ENCODE measurements at regions not wholly inside any gene's neighbourhood (a gene's known extent, or its start where the extent isn't known, plus 50 kb on each side); places are given as distances from the start of the nearest gene placed in this dataset.

- Mint-ChIP-seq H3K4me3 (no peak overlapping the region), H3K27me3 (peaks cover 78% of the 10 kb centered on the region), H3K4me1 (no peaks in the 10 kb centered on the region), H3K9me3 (peaks cover 0 to 9% of the 10 kb centered on the region in 2 donors), H3K27ac (no peak overlapping the region)
- ATAC-seq = no peak
- DNase-seq = no peak
Measured at GRCh38 chr16:86335266-86336172, 174.8 kb upstream of the FOXF1 start.

- Mint-ChIP-seq H3K27me3 (peaks cover 78% of the 10 kb centered on the region), H3K27ac (no peak overlapping the region), H3K9me3 (peaks cover 0 to 9% of the 10 kb centered on the region in 2 donors), H3K4me3 (no peak overlapping the region), H3K4me1 (no peaks in the 10 kb centered on the region)
- DNase-seq (no peak), ATAC-seq (no peak)
Measured at GRCh38 chr16:86337138-86337537, 173.2 kb upstream of the FOXF1 start.

GRCh38 chr16:86337581-86338402 lies 172.5 kb upstream of the FOXF1 start:
- ATAC-seq (no peak), DNase-seq (no peak)
- Mint-ChIP-seq H3K27ac (no peak overlapping the region), H3K9me3 (peaks cover 0 to 9% of the 10 kb centered on the region in 2 donors), H3K4me3 (no peak overlapping the region), H3K4me1 (no peaks in the 10 kb centered on the region), H3K27me3 (peaks cover 79% of the 10 kb centered on the region)

GRCh38 chr16:86338403-86339115 lies 171.8 kb upstream of the FOXF1 start:
- no peak for ATAC-seq
- Mint-ChIP-seq H3K4me1 (no peaks in the 10 kb centered on the region), H3K27ac (no peak overlapping the region), H3K27me3 (peaks cover 80% of the 10 kb centered on the region), H3K4me3 (no peak overlapping the region), H3K9me3 (peaks cover 0 to 9% of the 10 kb centered on the region in 2 donors)
- no peak for DNase-seq

- H3K27ac Mint-ChIP-seq = no peak overlapping the region
- no peak overlapping the region for H3K4me3 Mint-ChIP-seq
- DNase-seq (no peak), ATAC-seq (no peak)
- peaks cover 88% of the 10 kb centered on the region for H3K27me3 Mint-ChIP-seq
- H3K4me1 Mint-ChIP-seq = no peaks in the 10 kb centered on the region
- H3K9me3 Mint-ChIP-seq = peaks cover 0 to 15% of the 10 kb centered on the region in 2 donors
Measured at GRCh38 chr16:86342161-86342834, 168.0 kb upstream of the FOXF1 start.

- peaks cover 97% of the 10 kb centered on the region for H3K27me3 Mint-ChIP-seq
- no peaks in the 10 kb centered on the region for H3K4me1 Mint-ChIP-seq
- peak overlapping the region in 1 of 2 donors; percentile 59 for H3K27ac Mint-ChIP-seq
- H3K4me3 Mint-ChIP-seq = no peak overlapping the region
- peaks cover 0 to 12% of the 10 kb centered on the region in 2 donors for H3K9me3 Mint-ChIP-seq
- ATAC-seq (no peak), DNase-seq (no peak)
Measured at GRCh38 chr16:86343027-86343795, 167.1 kb upstream of the FOXF1 start.

- ATAC-seq (no peak), DNase-seq (no peak)
Measured at GRCh38 chr16:86343796-86344585, 166.3 kb upstream of the FOXF1 start.

GRCh38 chr16:86344586-86344871 lies 165.8 kb upstream of the FOXF1 start:
- H3K27me3 Mint-ChIP-seq = peaks cover 95% of the 10 kb centered on the region

More at GRCh38 chr16:86343796-86344585, 166.3 kb upstream of the FOXF1 start:
- H3K27ac Mint-ChIP-seq = no peak overlapping the region
- peaks cover 96% of the 10 kb centered on the region for H3K27me3 Mint-ChIP-seq
- no peak overlapping the region for H3K4me3 Mint-ChIP-seq
- no peaks in the 10 kb centered on the region for H3K4me1 Mint-ChIP-seq
- H3K9me3 Mint-ChIP-seq = peaks cover 0 to 6% of the 10 kb centered on the region in 2 donors

GRCh38 chr16:86344881-86345280 lies 165.4 kb upstream of the FOXF1 start:
- H3K27ac Mint-ChIP-seq = no peak overlapping the region
- H3K4me1 Mint-ChIP-seq = no peaks in the 10 kb centered on the region
- peaks cover 95% of the 10 kb centered on the region for H3K27me3 Mint-ChIP-seq
- DNase-seq = no peak
- H3K4me3 Mint-ChIP-seq = no peak overlapping the region
- no peak for ATAC-seq
- H3K9me3 Mint-ChIP-seq = peaks cover 0 to 6% of the 10 kb centered on the region in 2 donors

More at GRCh38 chr16:86344586-86344871, 165.8 kb upstream of the FOXF1 start:
- Mint-ChIP-seq H3K9me3 (peaks cover 0 to 6% of the 10 kb centered on the region in 2 donors), H3K4me3 (no peak overlapping the region), H3K4me1 (no peaks in the 10 kb centered on the region), H3K27ac (no peak overlapping the region)
- ATAC-seq (no peak), DNase-seq (no peak)

- no peak for ATAC-seq
- Mint-ChIP-seq H3K27me3 (peaks cover 95% of the 10 kb centered on the region), H3K27ac (no peak overlapping the region), H3K4me1 (no peaks in the 10 kb centered on the region), H3K9me3 (peaks cover 0 to 6% of the 10 kb centered on the region in 2 donors), H3K4me3 (no peak overlapping the region)
- no peak for DNase-seq
Measured at GRCh38 chr16:86345516-86345915, 164.8 kb upstream of the FOXF1 start.

GRCh38 chr16:86346034-86346433 lies 164.3 kb upstream of the FOXF1 start:
- Mint-ChIP-seq H3K9me3 (peaks cover 0 to 6% of the 10 kb centered on the region in 2 donors), H3K4me1 (no peaks in the 10 kb centered on the region), H3K27me3 (peaks cover 95% of the 10 kb centered on the region), H3K27ac (no peak overlapping the region), H3K4me3 (no peak overlapping the region)
- DNase-seq = no peak
- ATAC-seq = no peak

- peaks cover 95% of the 10 kb centered on the region for H3K27me3 Mint-ChIP-seq
- H3K9me3 Mint-ChIP-seq = peaks cover 0 to 6% of the 10 kb centered on the region in 2 donors
Measured at GRCh38 chr16:86347090-86347489, 163.2 kb upstream of the FOXF1 start.

GRCh38 chr16:86347916-86348555 lies 162.3 kb upstream of the FOXF1 start:
- no peak for ATAC-seq
- no peak for DNase-seq
- no peak overlapping the region for H3K4me3 Mint-ChIP-seq
- H3K4me1 Mint-ChIP-seq = no peaks in the 10 kb centered on the region
- peaks cover 95% of the 10 kb centered on the region for H3K27me3 Mint-ChIP-seq
- peaks cover 0 to 6% of the 10 kb centered on the region in 2 donors for H3K9me3 Mint-ChIP-seq
- no peak overlapping the region for H3K27ac Mint-ChIP-seq

More at GRCh38 chr16:86347090-86347489, 163.2 kb upstream of the FOXF1 start:
- Mint-ChIP-seq H3K27ac (no peak overlapping the region), H3K4me3 (no peak overlapping the region), H3K4me1 (no peaks in the 10 kb centered on the region)
- no peak for DNase-seq
- ATAC-seq = no peak
